AG04449 (cell line): ENCODE measurements at regions not wholly inside any gene's neighbourhood (a gene's known extent, or its start where the extent isn't known, plus 50 kb on each side); places are given as distances from the start of the nearest gene placed in this dataset.

Experiments
- CTCF ChIA-PET: fragments of 350-600 bp; formaldehyde crosslinking; extraction: SDS; loops from one replicate; lab custom pipeline; 2021; ENCODE audit warnings: antibody characterized with exemption; lab: Yijun Ruan, JAX
- POLR2A ChIA-PET: fragments of 400-600, 350-600 bp; formaldehyde crosslinking; extraction: SDS; loops from one replicate; lab custom pipeline; 2020; ENCODE audit warnings: antibody characterized with exemption, inconsistent platforms; lab: Yijun Ruan, JAX
- DNase-seq: peaks from one replicate; pipeline ENCODE4 v3.0.0-alpha.2; 2010; ENCODE audit warnings: low read depth, low spot score
- H3K4me3 ChIP-seq: 2 replicates; pipeline ENCODE4 v1.5.1; 2011; ENCODE audit warnings: low read depth, mild to moderate bottlenecking, control low read depth, low read length
- CTCF ChIP-seq: IDR thresholded peaks from one replicate; pipeline ENCODE4 v1.5.1; 2011; ENCODE audit warnings: mild to moderate bottlenecking, moderate library complexity, low read length, control low read depth, inconsistent platforms; ENCODE audit not compliant: insufficient read depth; ENCODE audit errors: missing control alignments

GRCh38 chr2:56121995-56122394, 61.8 kb upstream of the CCDC85A start:
- no peak for TF ChIP-seq CTCF
- ChIA-PET POLR2A (no interaction called here), CTCF (interaction anchor here (1.9 to 2.9 kb wide), 2 partner anchors 8 to 404 kb away, joined by 6 to 10 read pairs; no protein-coding TSS in a partner anchor)
- no peak for DNase-seq
- no peak overlapping the region for H3K4me3 ChIP-seq

- ChIA-PET POLR2A (no interaction called here), CTCF (interaction anchor here (1.6 to 2.9 kb wide), 3 partner anchors 10 to 405 kb away, joined by 3 to 10 read pairs (median 5); no protein-coding TSS in a partner anchor)
- no peak for TF ChIP-seq CTCF
- no peak overlapping the region for H3K4me3 ChIP-seq
- no peak for DNase-seq
Observed at GRCh38 chr2:56123538-56123937, 60.3 kb upstream of the CCDC85A start.

DNA sequence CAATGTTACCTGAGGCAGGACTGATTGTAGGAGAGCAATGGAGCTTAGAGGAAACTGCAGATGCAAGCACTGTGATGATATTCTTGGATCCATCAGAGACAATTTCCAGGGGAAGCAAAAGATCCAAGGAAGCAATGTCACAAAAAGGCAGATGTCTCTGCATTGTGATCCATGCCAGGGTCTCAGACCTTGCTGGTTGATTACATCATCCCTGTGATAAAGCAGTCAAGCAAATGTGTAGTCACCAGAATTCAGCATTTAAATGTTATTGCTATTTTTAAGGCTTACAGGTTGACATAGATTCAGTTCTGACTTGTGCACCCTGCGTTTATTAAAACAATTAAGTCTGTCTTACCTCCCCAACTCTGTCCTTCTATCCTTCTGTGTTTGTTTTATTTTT, 56.8 kb upstream of the CCDC85A start:
- POLR2A ChIA-PET: no interaction called here
- no peak overlapping the region for H3K4me3 ChIP-seq
- no peak for DNase-seq
- no peak for TF ChIP-seq CTCF
- CTCF ChIA-PET: interaction anchor here (1.0 to 4.5 kb wide), 4 partner anchors 48 to 1391 kb away, joined by 3 to 53 read pairs (median 3); no protein-coding TSS in a partner anchor

DNA sequence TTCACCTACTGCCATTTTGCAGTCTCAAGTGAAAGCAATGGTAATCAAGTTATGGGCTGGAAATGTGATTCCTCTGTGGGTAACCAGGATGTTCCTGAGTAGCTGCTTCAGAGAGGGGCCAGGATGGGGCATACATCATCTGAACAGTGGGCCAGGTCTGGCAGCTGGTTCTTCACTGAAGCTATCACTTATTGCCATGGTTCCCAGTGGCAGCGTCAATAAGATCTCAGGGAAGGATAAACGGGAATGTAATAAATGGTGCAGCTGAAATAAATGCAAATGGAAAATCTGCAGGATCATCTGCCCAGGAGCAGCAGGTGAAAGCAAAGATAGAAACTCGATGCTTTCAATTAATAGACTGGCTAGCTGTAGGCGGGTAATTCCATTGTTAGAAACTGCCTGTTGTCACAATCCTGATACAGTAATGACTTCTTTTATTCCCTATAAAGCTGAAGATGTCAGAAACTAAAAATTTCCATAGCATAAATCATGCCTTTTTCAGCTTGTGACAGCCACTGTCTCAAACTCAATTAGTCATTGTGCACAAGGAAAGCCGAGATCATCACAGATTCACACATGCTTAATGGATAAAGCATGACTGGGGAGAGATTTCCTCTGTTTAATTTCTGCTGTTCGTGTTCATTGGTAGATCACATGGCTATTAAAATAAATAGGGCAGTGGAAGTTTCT, 56.2 kb upstream of the CCDC85A start:
- TF ChIP-seq CTCF: no peak
- CTCF ChIA-PET: interaction anchor here (1.0 to 4.5 kb wide), 3 partner anchors 356 to 1391 kb away, joined by 3 to 53 read pairs (median 3); no protein-coding TSS in a partner anchor
- H3K4me3 ChIP-seq: no peak overlapping the region
- DNase-seq: no peak
- POLR2A ChIA-PET: interaction anchor here (0.6 kb wide), 1 partner anchor 42 kb away, joined by 3 read pairs; no protein-coding TSS in a partner anchor

GRCh38 chr2:56128235-56128634, 55.6 kb upstream of the CCDC85A start:
- DNase-seq: no peak
- TF ChIP-seq CTCF: no peak
- H3K4me3 ChIP-seq: no peak overlapping the region
- POLR2A ChIA-PET: interaction anchor here (0.6 kb wide), 1 partner anchor 43 kb away, joined by 3 read pairs; no protein-coding TSS in a partner anchor
- CTCF ChIA-PET: interaction anchor here (0.9 to 4.5 kb wide), 5 partner anchors 11 to 1390 kb away, joined by 3 to 53 read pairs (median 4); no protein-coding TSS in a partner anchor

- ChIA-PET CTCF (interaction anchor here (0.6 to 4.5 kb wide), 29 partner anchors 9 to 1390 kb away, joined by 3 to 53 read pairs (median 4); no protein-coding TSS in a partner anchor), POLR2A (no interaction called here)
- no peak overlapping the region for H3K4me3 ChIP-seq
- peak; percentile 3 for DNase-seq
- TF ChIP-seq CTCF: peak; percentile 62
Observed at GRCh38 chr2:56130463-56131070, 53.2 kb upstream of the CCDC85A start.
